ENCODE measurements at regions not wholly inside any gene's neighbourhood (a gene's known extent, or its start where the extent isn't known, plus 50 kb on each side); places are given as distances from the start of the nearest gene placed in this dataset.

DNA sequence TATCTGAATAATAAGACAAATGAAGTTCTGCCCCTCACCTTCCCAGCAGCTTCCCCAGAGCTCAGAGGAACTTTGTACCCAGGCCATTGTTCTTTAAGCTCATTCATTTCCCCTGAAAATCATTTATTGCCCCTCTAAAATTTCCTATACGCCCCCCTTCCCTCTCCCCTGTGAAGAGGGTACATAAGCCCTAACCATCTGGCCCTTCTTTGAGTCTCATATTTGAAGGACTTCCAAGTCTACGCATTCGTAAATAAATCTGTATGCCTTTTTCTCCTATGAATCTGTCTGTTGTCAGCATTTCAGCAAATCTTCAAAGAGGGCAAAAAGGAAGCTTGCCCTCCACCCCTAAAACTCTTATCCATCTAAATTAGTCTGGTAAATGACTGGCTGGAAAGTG is 73.1 kb upstream of the DST start:
- Mint-ChIP-seq H3K27me3 (peaks cover 7% of the 10 kb centered on the region), H3K4me1 (ENCODE audit: low read depth) (no peaks in the 10 kb centered on the region), H3K9me3 (peaks cover 7% of the 10 kb centered on the region), H3K36me3 (ENCODE audit: low read depth) (no peaks in the 10 kb centered on the region), H3K27ac (no peak overlapping the region), H3K4me3 (no peak overlapping the region)
- no peak for DNase-seq
- POLR2A ChIA-PET, result no interaction called here
- CTCF ChIA-PET, result no interaction called here
- TF ChIP-seq CTCF (IDR thresholded peaks at IDR 0.05), result no peak
- intact Hi-C loops (cut with micrococcal nuclease), result no loop called here
- ATAC-seq, result no peak

DNA sequence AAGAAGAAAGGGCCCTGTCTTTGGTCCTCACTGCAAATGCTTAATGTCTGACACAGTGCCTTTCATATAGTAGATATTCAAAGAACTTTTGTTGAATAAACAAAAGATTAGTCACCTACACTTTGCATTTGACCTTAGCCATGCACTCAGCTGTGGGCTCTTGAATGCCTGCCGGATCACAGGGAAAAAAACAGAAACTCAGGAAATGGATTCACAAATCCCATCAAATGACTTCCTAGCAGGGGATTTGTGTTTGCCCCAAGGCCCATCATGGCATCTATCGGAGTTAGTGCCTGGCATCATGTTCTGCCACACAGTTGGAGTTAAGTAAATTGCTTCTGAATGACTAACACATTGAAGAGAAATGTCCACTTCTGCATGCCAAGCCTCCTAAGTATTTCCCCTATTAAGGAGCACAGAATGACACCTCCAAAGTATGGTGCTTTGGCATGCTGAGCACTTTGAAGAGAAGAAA is 72.3 kb upstream of the DST start:
- H3K9me3 Mint-ChIP-seq, result peaks cover 7% of the 10 kb centered on the region
- no peak overlapping the region for H3K4me3 Mint-ChIP-seq
- no peaks in the 10 kb centered on the region for H3K4me1 Mint-ChIP-seq (ENCODE audit: low read depth)
- ChIA-PET CTCF (no interaction called here), POLR2A (no interaction called here)
- H3K36me3 Mint-ChIP-seq (ENCODE audit: low read depth), result no peaks in the 10 kb centered on the region
- peaks cover 7% of the 10 kb centered on the region for H3K27me3 Mint-ChIP-seq
- no peak for ATAC-seq
- H3K27ac Mint-ChIP-seq, result no peak overlapping the region
- intact Hi-C loops (cut with micrococcal nuclease), result no loop called here
- DNase-seq, result no peak
- TF ChIP-seq CTCF (IDR thresholded peaks at IDR 0.05), result no peak

DNA sequence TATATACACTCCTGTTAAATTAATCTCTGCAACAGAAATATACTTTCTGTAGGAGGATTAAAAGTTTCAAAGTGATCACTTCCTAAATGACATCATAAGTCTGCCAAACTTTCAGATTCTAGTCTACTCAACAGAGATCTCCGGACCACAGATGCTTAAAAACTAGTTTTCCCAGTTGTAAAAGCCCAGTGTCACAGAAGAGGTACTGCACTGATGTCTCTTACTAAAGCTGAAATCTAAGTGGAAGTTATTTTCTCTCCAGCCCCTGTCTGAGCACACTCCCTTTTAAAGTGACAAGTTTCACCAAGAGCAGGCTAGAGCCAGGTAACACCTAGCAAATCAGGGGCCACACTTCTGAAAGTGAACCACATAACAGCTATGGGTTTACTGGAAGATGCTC is 71.6 kb upstream of the DST start:
- peaks cover 1% of the 10 kb centered on the region for H3K9me3 Mint-ChIP-seq

GRCh38 chr6:56713254-56713672 is 70.6 kb upstream of the DST start:
- TF ChIP-seq CTCF (IDR thresholded peaks at IDR 0.05), result no peak
- ATAC-seq, result no peak
- no peaks in the 10 kb centered on the region for H3K4me1 Mint-ChIP-seq (ENCODE audit: low read depth)
- no peak overlapping the region for H3K4me3 Mint-ChIP-seq
- H3K27ac Mint-ChIP-seq, result no peak overlapping the region
- no peaks in the 10 kb centered on the region for H3K36me3 Mint-ChIP-seq (ENCODE audit: low read depth)
- CTCF ChIA-PET, result interaction anchor here (1.8 kb wide), 2 partner anchors 14 kb away, joined by 5 read pairs; no protein-coding TSS in a partner anchor
- peaks cover 9% of the 10 kb centered on the region for H3K27me3 Mint-ChIP-seq
- no peaks in the 10 kb centered on the region for H3K9me3 Mint-ChIP-seq
- DNase-seq, result no peak
- POLR2A ChIA-PET, result no interaction called here
- intact Hi-C loops (cut with micrococcal nuclease), result no loop called here

More for the DNA sequence above, 71.6 kb upstream of the DST start:
- no peak for ATAC-seq
- peaks cover 9% of the 10 kb centered on the region for H3K27me3 Mint-ChIP-seq
- POLR2A ChIA-PET, result no interaction called here
- CTCF ChIA-PET, result no interaction called here
- H3K36me3 Mint-ChIP-seq (ENCODE audit: low read depth), result no peaks in the 10 kb centered on the region
- H3K4me3 Mint-ChIP-seq, result no peak overlapping the region
- intact Hi-C loops (cut with micrococcal nuclease), result no loop called here
- H3K4me1 Mint-ChIP-seq (ENCODE audit: low read depth), result no peaks in the 10 kb centered on the region
- TF ChIP-seq CTCF (IDR thresholded peaks at IDR 0.05), result no peak
- no peak overlapping the region for H3K27ac Mint-ChIP-seq
- no peak for DNase-seq

DNA sequence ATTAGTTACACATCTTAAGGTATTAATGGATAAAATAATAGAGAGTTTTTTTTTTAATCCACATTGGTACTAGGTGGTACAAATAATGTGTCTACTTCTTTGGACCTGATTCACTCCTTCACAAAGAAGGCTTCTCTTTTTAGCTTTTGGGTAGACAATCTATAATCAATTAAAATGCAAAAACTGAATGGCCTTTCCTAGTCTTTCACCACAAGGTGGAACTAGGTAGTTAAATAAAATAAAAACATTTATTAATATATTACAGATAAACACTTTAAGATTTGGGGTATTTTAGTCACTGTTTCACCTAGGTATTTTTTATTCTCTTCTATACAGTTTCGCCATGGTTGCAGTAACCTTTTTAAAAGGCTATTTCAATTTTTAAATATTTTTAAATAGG is 68.3 kb upstream of the DST start:
- H3K9me3 Mint-ChIP-seq, result no peaks in the 10 kb centered on the region
- no peaks in the 10 kb centered on the region for H3K4me1 Mint-ChIP-seq (ENCODE audit: low read depth)
- no peak overlapping the region for H3K27ac Mint-ChIP-seq
- POLR2A ChIA-PET, result no interaction called here
- CTCF ChIA-PET, result interaction anchor here (0.8 to 4.5 kb wide), 5 partner anchors 8 to 133 kb away, joined by 3 to 21 read pairs (median 4); no protein-coding TSS in a partner anchor
- intact Hi-C loops (cut with micrococcal nuclease), result no loop called here
- no peak for DNase-seq
- no peak for TF ChIP-seq CTCF (IDR thresholded peaks at IDR 0.05)
- no peak overlapping the region for H3K4me3 Mint-ChIP-seq
- no peaks in the 10 kb centered on the region for H3K36me3 Mint-ChIP-seq (ENCODE audit: low read depth)
- ATAC-seq, result no peak
- peaks cover 3% of the 10 kb centered on the region for H3K27me3 Mint-ChIP-seq

Measured in activated CD8-positive, alpha-beta T cell treated with anti-CD3 and anti-CD28 coated beads for 36 hours (primary cell).